RWPE2 (cell line): ENCODE measurements at regions not wholly inside any gene's neighbourhood (a gene's known extent, or its start where the extent isn't known, plus 50 kb on each side); places are given as distances from the start of the nearest gene placed in this dataset.

ENCODE experiments used
- ATAC-seq: fragments of 200-7000 bp; cut with Tn5 transposase; 3 replicates; pipeline ENCODE4 v1.9.1; 2021; ENCODE audit warnings: low read depth
- DNase-seq: peaks from one replicate; pipeline ENCODE4 v3.0.0-alpha.2; 2020; ENCODE audit warnings: low spot score
- H3K27ac ChIP-seq: fragments of 450-650 bp; 2 replicates; pipeline ENCODE4 v1.5.1; 2017; ENCODE audit warnings: mild to moderate bottlenecking; ENCODE audit not compliant: poor library complexity, severe bottlenecking
- H3K27me3 ChIP-seq: fragments of 250-450 bp; sonication (Bioruptor Pico); 2 replicates; pipeline ENCODE4 v1.5.1; 2021; ENCODE audit warnings: mild to moderate bottlenecking, moderate library complexity; ENCODE audit not compliant: insufficient read depth, poor library complexity, severe bottlenecking
- H3K36me3 ChIP-seq: fragments of 250-450 bp; sonication (Bioruptor Pico); 2 replicates; pipeline ENCODE4 v1.5.1; 2020; ENCODE audit warnings: low read depth, mild to moderate bottlenecking, moderate library complexity
- H3K4me1 ChIP-seq: fragments of 250-450 bp; sonication (Bioruptor Pico); 2 replicates; pipeline ENCODE4 v1.5.1; 2021; ENCODE audit warnings: mild to moderate bottlenecking, moderate library complexity; ENCODE audit not compliant: insufficient read depth, poor library complexity, severe bottlenecking
- H3K4me3 ChIP-seq: fragments of 250-450 bp; sonication (Bioruptor Pico); 2 replicates; pipeline ENCODE4 v1.5.1; 2021; ENCODE audit warnings: mild to moderate bottlenecking, moderate library complexity; ENCODE audit not compliant: severe bottlenecking
- H3K9me3 ChIP-seq: fragments of 250-450 bp; sonication (Bioruptor Pico); 2 replicates; pipeline ENCODE4 v1.5.1; 2021; ENCODE audit warnings: mild to moderate bottlenecking, moderate library complexity; ENCODE audit not compliant: severe bottlenecking
- CTCF ChIP-seq: fragments of 450-650 bp; IDR thresholded peaks from one replicate; pipeline ENCODE4 v1.5.1; 2017; ENCODE audit warnings: mild to moderate bottlenecking, moderate library complexity; ENCODE audit not compliant: poor library complexity, severe bottlenecking

DNA sequence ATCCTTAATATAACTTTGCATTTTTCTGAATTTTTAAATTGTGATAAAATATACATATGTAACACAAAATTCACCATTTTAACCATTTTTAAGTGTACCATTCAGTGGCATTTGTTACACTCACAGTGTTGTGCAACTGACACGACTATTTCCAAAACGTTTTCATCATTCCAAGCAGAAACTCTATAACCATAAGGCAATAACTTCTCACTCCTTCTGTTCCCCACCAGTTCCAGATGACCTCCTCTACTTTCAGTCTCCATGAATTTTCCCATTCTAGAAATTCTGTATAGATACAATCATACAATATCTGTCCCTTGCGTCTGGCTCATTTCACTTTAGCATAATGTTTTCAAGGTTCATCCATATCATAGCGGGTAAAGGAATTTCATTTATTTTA lies 223.5 kb upstream of the TTC14 start:
- Histone ChIP-seq H3K9me3 (no peaks in the 10 kb centered on the region), H3K27me3 (no peaks in the 10 kb centered on the region), H3K36me3 (no peaks in the 10 kb centered on the region), H3K27ac (no peak overlapping the region), H3K4me3 (no peak overlapping the region), H3K4me1 (peaks cover 4% of the 10 kb centered on the region)
- DNase-seq (no peak), ATAC-seq (no peak)
- TF ChIP-seq CTCF, result no peak

GRCh38 chr3:180382638-180383180 lies 219.3 kb upstream of the TTC14 start:
- H3K4me3 ChIP-seq, result no peak overlapping the region
- no peak for ATAC-seq
- no peaks in the 10 kb centered on the region for H3K36me3 ChIP-seq
- peaks cover 9% of the 10 kb centered on the region for H3K4me1 ChIP-seq
- no peaks in the 10 kb centered on the region for H3K27me3 ChIP-seq
- DNase-seq, result no peak
- H3K9me3 ChIP-seq, result no peaks in the 10 kb centered on the region
- H3K27ac ChIP-seq, result peak overlapping the region; percentile 42
- no peak for TF ChIP-seq CTCF

- Histone ChIP-seq H3K9me3 (no peaks in the 10 kb centered on the region), H3K4me3 (no peak overlapping the region), H3K27me3 (no peaks in the 10 kb centered on the region), H3K4me1 (peaks cover 9% of the 10 kb centered on the region), H3K27ac (peak overlapping the region; percentile 42), H3K36me3 (no peaks in the 10 kb centered on the region)
- no peak for DNase-seq
- ATAC-seq, result peak; percentile 80
- no peak for TF ChIP-seq CTCF
Measured at GRCh38 chr3:180383332-180384020, 218.5 kb upstream of the TTC14 start.

DNA sequence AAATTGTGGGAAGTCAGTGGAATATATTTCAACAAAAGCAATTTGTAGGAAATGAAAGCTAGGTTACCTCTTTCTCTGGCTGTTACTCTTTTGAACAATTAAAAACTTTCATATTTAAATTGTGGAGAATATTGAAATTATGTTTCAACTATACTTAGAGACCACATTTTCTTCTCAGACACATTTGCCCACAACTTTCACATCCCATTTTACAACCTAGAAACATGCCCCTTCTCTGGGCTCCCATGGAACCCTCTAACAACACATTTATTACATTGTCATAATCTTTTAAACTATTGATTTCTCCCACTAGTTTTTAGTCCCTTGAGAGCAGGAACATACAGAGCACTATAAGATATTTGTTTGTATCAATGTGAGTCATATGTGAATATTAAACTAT lies 211.7 kb upstream of the TTC14 start:
- no peaks in the 10 kb centered on the region for H3K36me3 ChIP-seq
- H3K9me3 ChIP-seq, result no peaks in the 10 kb centered on the region

More for the DNA sequence above, 211.7 kb upstream of the TTC14 start:
- no peaks in the 10 kb centered on the region for H3K27me3 ChIP-seq
- DNase-seq (no peak), ATAC-seq (no peak)
- no peak for TF ChIP-seq CTCF
- no peak overlapping the region for H3K4me3 ChIP-seq
- H3K4me1 ChIP-seq, result no peaks in the 10 kb centered on the region
- no peak overlapping the region for H3K27ac ChIP-seq
